ENCODE measurements at regions not wholly inside any gene's neighbourhood (a gene's known extent, or its start where the extent isn't known, plus 50 kb on each side); places are given as distances from the start of the nearest gene placed in this dataset.

GRCh38 chr1:55611123-55611522, 396.0 kb upstream of the USP24 start:
- Mint-ChIP-seq H3K4me3 (no peak overlapping the region), H3K27ac (no peak overlapping the region), H3K4me1 (no peaks in the 10 kb centered on the region), H3K36me3 (peaks cover 28% of the 10 kb centered on the region), H3K27me3 (ENCODE audit: low read depth) (peaks cover 4% of the 10 kb centered on the region; the same call in 1 of the 2 replicates), H3K9me3 (peaks cover 37% of the 10 kb centered on the region)
- TF ChIP-seq JAZF1 (CRISPR knock-in tag; IDR thresholded peaks at IDR 0.05) (no peak), IRF1 (CRISPR knock-in tag; IDR thresholded peaks at IDR 0.05) (no peak), EMX1 (CRISPR knock-in tag; IDR thresholded peaks at IDR 0.05) (no peak), STAT6 (CRISPR knock-in tag; conservative IDR thresholded peaks at IDR 0.05; ENCODE audit: low read depth) (no peak), ESRRA (CRISPR knock-in tag; IDR thresholded peaks at IDR 0.05; ENCODE audit: borderline replicate concordance) (no peak), JUN (CRISPR knock-in tag; IDR thresholded peaks at IDR 0.05) (no peak), MAX (CRISPR knock-in tag; IDR thresholded peaks at IDR 0.05) (no peak), GABPB1 (CRISPR knock-in tag; IDR thresholded peaks at IDR 0.05) (no peak), ZNF232 (CRISPR knock-in tag; IDR thresholded peaks at IDR 0.05) (no peak), CREB1 (CRISPR knock-in tag; IDR thresholded peaks at IDR 0.05) (no peak), NR3C1 (CRISPR knock-in tag; conservative IDR thresholded peaks at IDR 0.05; ENCODE audit: low read depth) (no peak), ZNF423 (CRISPR knock-in tag; IDR thresholded peaks at IDR 0.05) (no peak), ZNF281 (CRISPR knock-in tag; IDR thresholded peaks at IDR 0.05) (no peak), ATF1 (CRISPR knock-in tag; IDR thresholded peaks at IDR 0.05) (no peak), ZNF263 (CRISPR knock-in tag; IDR thresholded peaks at IDR 0.05; ENCODE audit: low read depth) (no peak), ERG (CRISPR knock-in tag; IDR thresholded peaks at IDR 0.05) (no peak), ZNF512 (CRISPR knock-in tag; IDR thresholded peaks at IDR 0.05; ENCODE audit: borderline replicate concordance) (no peak), MXD4 (CRISPR knock-in tag; IDR thresholded peaks at IDR 0.05; ENCODE audit: borderline replicate concordance) (no peak), ETV6 (CRISPR knock-in tag; IDR thresholded peaks at IDR 0.05) (no peak)
- no peak for ATAC-seq
- ChIA-PET POLR2A (no interaction called here), CTCF (no interaction called here)
- DNase-seq (ENCODE audit: low spot score): no peak
